SU-DHL-6 (cell line): ENCODE measurements at regions not wholly inside any gene's neighbourhood (a gene's known extent, or its start where the extent isn't known, plus 50 kb on each side); places are given as distances from the start of the nearest gene placed in this dataset.

Experiments
- EZH2phosphoT487 ChIP-seq: fragments of 200-600 bp; sonication (generic), shearing (Covaris generic); conservative IDR thresholded peaks from 2 replicates; pipeline ENCODE4 v1.6.1; 2018; ENCODE audit warnings: mild to moderate bottlenecking, antibody characterized with exemption, low read length, moderate library complexity, mixed read lengths
- TF ChIP-seq, protein P1 (sequence below): fragments of 200-600 bp; sonication (generic); IDR thresholded peaks from one replicate; pipeline ENCODE4 v1.5.1; 2017; ENCODE audit warnings: antibody characterized with exemption, mild to moderate bottlenecking, low read length, moderate library complexity; ENCODE audit not compliant: insufficient read depth, poor library complexity, severe bottlenecking

DNA sequence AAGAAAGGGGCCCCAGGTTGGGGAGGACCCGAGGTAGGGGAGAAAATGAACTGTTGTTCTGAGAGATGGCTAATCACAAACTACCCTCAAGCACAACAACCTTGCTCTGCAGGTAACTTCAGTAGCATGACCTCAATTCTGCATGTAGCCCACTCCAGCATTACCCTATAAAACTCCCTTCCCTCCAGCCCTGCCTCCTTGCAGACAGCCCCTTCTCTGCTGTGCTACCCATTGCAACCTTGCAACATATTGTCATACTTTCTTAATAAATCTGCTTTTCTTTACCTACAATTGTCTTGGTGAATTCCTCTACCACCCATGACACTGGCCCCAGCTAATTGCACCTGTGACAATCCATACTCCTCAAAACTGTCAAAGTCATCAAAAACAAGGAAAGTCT, 428.9 kb downstream of the MATN1 start:
- TF ChIP-seq, protein P1, sequence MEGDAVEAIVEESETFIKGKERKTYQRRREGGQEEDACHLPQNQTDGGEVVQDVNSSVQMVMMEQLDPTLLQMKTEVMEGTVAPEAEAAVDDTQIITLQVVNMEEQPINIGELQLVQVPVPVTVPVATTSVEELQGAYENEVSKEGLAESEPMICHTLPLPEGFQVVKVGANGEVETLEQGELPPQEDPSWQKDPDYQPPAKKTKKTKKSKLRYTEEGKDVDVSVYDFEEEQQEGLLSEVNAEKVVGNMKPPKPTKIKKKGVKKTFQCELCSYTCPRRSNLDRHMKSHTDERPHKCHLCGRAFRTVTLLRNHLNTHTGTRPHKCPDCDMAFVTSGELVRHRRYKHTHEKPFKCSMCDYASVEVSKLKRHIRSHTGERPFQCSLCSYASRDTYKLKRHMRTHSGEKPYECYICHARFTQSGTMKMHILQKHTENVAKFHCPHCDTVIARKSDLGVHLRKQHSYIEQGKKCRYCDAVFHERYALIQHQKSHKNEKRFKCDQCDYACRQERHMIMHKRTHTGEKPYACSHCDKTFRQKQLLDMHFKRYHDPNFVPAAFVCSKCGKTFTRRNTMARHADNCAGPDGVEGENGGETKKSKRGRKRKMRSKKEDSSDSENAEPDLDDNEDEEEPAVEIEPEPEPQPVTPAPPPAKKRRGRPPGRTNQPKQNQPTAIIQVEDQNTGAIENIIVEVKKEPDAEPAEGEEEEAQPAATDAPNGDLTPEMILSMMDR = no peak
- no peak for TF ChIP-seq EZH2phosphoT487
